ENCODE measurements at regions not wholly inside any gene's neighbourhood (a gene's known extent, or its start where the extent isn't known, plus 50 kb on each side); places are given as distances from the start of the nearest gene placed in this dataset.

GRCh38 chr4:61079427-61079826 lies 120.7 kb upstream of the ADGRL3 start:
- Mint-ChIP-seq H3K36me3 (ENCODE audit: low read depth) (no peaks in the 10 kb centered on the region), H3K9me3 (peaks cover 6% of the 10 kb centered on the region), H3K27ac (no peak overlapping the region), H3K4me1 (no peaks in the 10 kb centered on the region), H3K27me3 (no peaks in the 10 kb centered on the region), H3K4me3 (no peak overlapping the region)
- POLR2A ChIA-PET: no interaction called here
- ATAC-seq (ENCODE audit: low read depth): no peak
- TF ChIP-seq CTCF (IDR thresholded peaks at IDR 0.05): no peak
- CTCF ChIA-PET: no interaction called here
- no peak for DNase-seq
- intact Hi-C loops (cut with micrococcal nuclease): no loop called here

GRCh38 chr4:61079976-61080375 lies 120.2 kb upstream of the ADGRL3 start:
- ATAC-seq (ENCODE audit: low read depth) (no peak), DNase-seq (no peak)
- TF ChIP-seq CTCF (IDR thresholded peaks at IDR 0.05): no peak
- H3K27me3 Mint-ChIP-seq: no peaks in the 10 kb centered on the region
- H3K9me3 Mint-ChIP-seq: peaks cover 6% of the 10 kb centered on the region
- H3K36me3 Mint-ChIP-seq (ENCODE audit: low read depth): no peaks in the 10 kb centered on the region
- no peak overlapping the region for H3K4me3 Mint-ChIP-seq
- no peaks in the 10 kb centered on the region for H3K4me1 Mint-ChIP-seq
- CTCF ChIA-PET: no interaction called here
- POLR2A ChIA-PET: no interaction called here
- no peak overlapping the region for H3K27ac Mint-ChIP-seq
- intact Hi-C loops (cut with micrococcal nuclease): no loop called here

DNA sequence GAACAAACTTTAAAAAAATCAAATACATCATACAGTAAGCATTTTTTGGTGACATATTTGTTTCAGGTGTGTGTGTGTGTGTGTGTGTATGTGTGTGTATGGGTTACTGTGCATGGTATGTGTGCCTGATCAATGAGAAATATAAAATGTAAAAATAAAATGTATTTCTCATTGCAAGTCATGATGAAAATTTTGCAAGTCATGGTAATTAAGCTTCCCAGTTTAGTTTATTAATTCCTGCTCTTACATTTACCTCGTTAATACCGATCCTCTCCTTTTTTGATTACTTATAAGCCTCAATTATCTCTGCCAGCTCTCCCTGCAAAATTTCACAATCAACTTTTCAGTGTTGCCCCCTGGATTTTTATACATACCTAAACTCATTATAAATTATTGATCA lies 114.6 kb upstream of the ADGRL3 start:
- Mint-ChIP-seq H3K27me3 (no peaks in the 10 kb centered on the region), H3K9me3 (peaks cover 6% of the 10 kb centered on the region), H3K27ac (no peak overlapping the region), H3K36me3 (ENCODE audit: low read depth) (no peaks in the 10 kb centered on the region), H3K4me3 (no peak overlapping the region), H3K4me1 (no peaks in the 10 kb centered on the region)
- ChIA-PET CTCF (no interaction called here), POLR2A (no interaction called here)
- no peak for TF ChIP-seq CTCF (IDR thresholded peaks at IDR 0.05)
- intact Hi-C loops (cut with micrococcal nuclease): no loop called here
- DNase-seq: no peak
- no peak for ATAC-seq (ENCODE audit: low read depth)

DNA sequence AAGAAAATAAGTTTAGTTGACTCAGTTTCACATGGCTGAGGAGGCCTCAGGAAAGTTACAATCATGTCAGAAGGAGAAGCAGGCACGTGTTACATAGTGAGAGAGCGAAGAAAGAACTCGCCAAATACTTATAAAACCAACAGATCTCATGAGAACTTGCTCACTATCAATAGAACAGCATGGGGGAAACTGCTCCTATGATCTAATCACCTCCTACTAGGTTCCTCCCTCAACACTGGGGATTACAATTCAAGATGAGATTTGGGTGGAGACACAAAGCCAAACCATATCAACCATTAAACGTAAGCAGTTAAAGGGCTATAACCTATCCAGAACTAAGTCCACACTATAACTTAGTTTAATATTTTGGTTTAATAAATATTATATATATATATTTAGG lies 113.8 kb upstream of the ADGRL3 start:
- Mint-ChIP-seq H3K9me3 (peaks cover 10% of the 10 kb centered on the region), H3K4me1 (no peaks in the 10 kb centered on the region), H3K36me3 (ENCODE audit: low read depth) (no peaks in the 10 kb centered on the region), H3K4me3 (no peak overlapping the region), H3K27ac (no peak overlapping the region), H3K27me3 (no peaks in the 10 kb centered on the region)
- ATAC-seq (ENCODE audit: low read depth): no peak
- intact Hi-C loops (cut with micrococcal nuclease): no loop called here
- POLR2A ChIA-PET: no interaction called here
- CTCF ChIA-PET: no interaction called here
- no peak for DNase-seq
- no peak for TF ChIP-seq CTCF (IDR thresholded peaks at IDR 0.05)

DNA sequence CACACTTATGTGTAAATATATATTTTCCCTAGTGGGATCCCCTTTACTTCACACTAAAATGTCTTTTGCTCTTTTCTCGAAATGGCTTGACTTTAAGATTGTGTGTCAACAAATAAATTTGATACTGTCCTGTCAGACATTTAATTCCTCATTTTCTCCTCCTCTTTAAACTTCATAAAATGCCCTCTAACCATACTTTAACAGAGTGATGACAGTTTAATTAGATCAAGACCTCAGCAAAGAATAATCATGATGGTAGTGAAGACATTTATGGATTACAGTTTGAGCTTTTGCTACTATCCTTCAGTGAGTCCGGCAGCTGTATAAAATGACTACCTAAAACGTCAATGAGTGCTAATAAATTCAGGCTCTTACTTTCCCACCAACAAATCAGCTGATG lies 113.1 kb upstream of the ADGRL3 start:
- CTCF ChIA-PET: no interaction called here
- intact Hi-C loops (cut with micrococcal nuclease): no loop called here
- Mint-ChIP-seq H3K9me3 (peaks cover 10% of the 10 kb centered on the region), H3K27ac (no peak overlapping the region), H3K4me1 (no peaks in the 10 kb centered on the region), H3K27me3 (no peaks in the 10 kb centered on the region), H3K4me3 (no peak overlapping the region), H3K36me3 (ENCODE audit: low read depth) (no peaks in the 10 kb centered on the region)
- no peak for TF ChIP-seq CTCF (IDR thresholded peaks at IDR 0.05)
- POLR2A ChIA-PET: no interaction called here
- ATAC-seq (ENCODE audit: low read depth) (no peak), DNase-seq (no peak)
